Adrenal gland (tissue), 9 donors: ENCODE measurements at regions not wholly inside any gene's neighbourhood (a gene's known extent, or its start where the extent isn't known, plus 50 kb on each side); places are given as distances from the start of the nearest gene placed in this dataset.

Source experiments
- DNase-seq, 7 donors: peaks; one replicate each; pipeline ENCODE4 v3.0.0-alpha.2; 2019 to 2020
- H3K27ac ChIP-seq, 5 donors: fragments of 200-600 bp; sonication (generic) in 4 of 5; 1 replicate in 3 of 5; 2 replicates in 2 of 5; pipeline versions ENCODE4 v1.5.1 to v1.8.0; 2016 to 2020; ENCODE audit warnings: mild to moderate bottlenecking in 1 of 5
- H3K27me3 ChIP-seq: fragments of 200-600 bp; 2 replicates; pipeline ENCODE4 v1.8.0; 2021
- H3K36me3 ChIP-seq, 2 donors: fragments of 200-600 bp; replicated peaks in 1 of 2; 1 replicate in 1 of 2; 2 replicates in 1 of 2; pipeline versions ENCODE4 v1.5.1 to v1.8.0; 2018 to 2022
- H3K4me1 ChIP-seq, 2 donors: fragments of 200-600 bp; replicated peaks in 1 of 2; 1 replicate in 1 of 2; 2 replicates in 1 of 2; pipeline versions ENCODE4 v1.5.1 to v1.8.0; 2018 to 2021
- H3K4me3 ChIP-seq, 4 donors: fragments of 200-600 bp; sonication (generic) in 3 of 4; one replicate each; pipeline ENCODE4 v1.5.1; 2016 to 2018
- H3K9me3 ChIP-seq, 3 donors: fragments of 200-600 bp; sonication (generic) in 1 of 3; replicated peaks in 1 of 3; 1 replicate in 2 of 3; 2 replicates in 1 of 3; pipeline versions ENCODE4 v1.5.1 to v1.8.0; 2016 to 2021
- CTCF ChIP-seq, 6 experiments: fragments of 450-650 bp in 4 of 6; fragments of 200-600 bp in 2 of 6; sonication (generic) in 1 of 6; IDR thresholded peaks; 1 replicate in 5 of 6; 2 replicates in 1 of 6; pipeline versions ENCODE4 v1.5.1 to v1.8.0; 2016 to 2021; ENCODE audit warnings: antibody characterized with exemption in 6 of 6, mild to moderate bottlenecking in 2 of 6, moderate library complexity in 1 of 6
- POLR2A ChIP-seq, 2 donors: fragments of 450-650 bp; IDR thresholded peaks; one replicate each; pipeline ENCODE4 v1.6.1; 2017; ENCODE audit warnings: antibody characterized with exemption in 2 of 2, mild to moderate bottlenecking in 2 of 2, moderate library complexity in 1 of 2
- WGBS, 4 donors: extraction: QIAGEN DNeasy Blood & Tissue Kit in 2 of 4; methylation state at CpG; one replicate each; pipeline versions ENCODE4 v1.1.5 to v1.1.7; 2013 to 2017; 5-methylcytosine and 5-hydroxymethylcytosine counted together
- intact Hi-C, 2 donors: fragments of 100-400 bp; cut with DNase I; formaldehyde crosslinking; loops; one replicate each; pipeline versions ENCODE4 v1.14.1 to v1.15.0; 2022 to 2023
- donor health status: healthy with polysubstance abuse.
- donor health status: Bipolar disorder and iron deficiency.
- donor health status: DM: yes; HTN: yes; CAD: no.
- donor health status: DM: no; HTN: no; CAD: no.
- donor health status: DM: no; HTN: no; CAD: no.

GRCh38 chr17:77399319-77399957 is 258.7 kb downstream of the SEC14L1 start:
- no peak for DNase-seq
- no peaks in the 10 kb centered on the region for H3K9me3 ChIP-seq
- TF ChIP-seq CTCF (IDR thresholded peaks at IDR 0.05) = no peak
- TF ChIP-seq POLR2A (IDR thresholded peaks at IDR 0.05) = no peak
- peak overlapping the region in 2 of 5 donors; percentile 11 to 58 for H3K27ac ChIP-seq
- peaks cover 0 to 20% of the 10 kb centered on the region in 2 donors for H3K36me3 ChIP-seq
- peaks cover 8 to 51% of the 10 kb centered on the region in 2 donors for H3K4me1 ChIP-seq
- intact Hi-C loops = no loop called here
- H3K27me3 ChIP-seq = no peaks in the 10 kb centered on the region
- 84 to 92% (median 87%) methylated on average over 8 to 16 of the region's 16 CpGs for WGBS, 4 donors
- no peak overlapping the region for H3K4me3 ChIP-seq

GRCh38 chr17:77400445-77400870 is 259.7 kb downstream of the SEC14L1 start:
- WGBS, 4 donors = 54 to 83% (median 67%) methylated on average over 2 to 8 of the region's 8 CpGs
- Histone ChIP-seq H3K27ac (peak overlapping the region in 3 of 5 donors; percentile 4 to 58 (median 24)), H3K36me3 (peaks cover 0 to 20% of the 10 kb centered on the region in 2 donors), H3K9me3 (no peaks in the 10 kb centered on the region), H3K4me3 (no peak overlapping the region), H3K4me1 (peaks cover 0 to 50% of the 10 kb centered on the region in 2 donors), H3K27me3 (no peaks in the 10 kb centered on the region)
- TF ChIP-seq POLR2A (IDR thresholded peaks at IDR 0.05) = no peak
- peak in 4 of 6 experiments; percentile 18 to 48 (median 38) for TF ChIP-seq CTCF (IDR thresholded peaks at IDR 0.05)
- DNase-seq = peak in 1 of 7 donors; percentile 46
- intact Hi-C loops = no loop called here

- 92 to 93% (median 93%) methylated on average over 8 to 34 of the region's 34 CpGs for WGBS, 4 donors
- Histone ChIP-seq H3K36me3 (peaks cover 0 to 20% of the 10 kb centered on the region in 2 donors), H3K27me3 (no peaks in the 10 kb centered on the region), H3K9me3 (no peaks in the 10 kb centered on the region), H3K4me3 (no peak overlapping the region), H3K27ac (no peak overlapping the region), H3K4me1 (peaks cover 0 to 57% of the 10 kb centered on the region in 2 donors)
- intact Hi-C loops = no loop called here
- DNase-seq = no peak
- TF ChIP-seq POLR2A (IDR thresholded peaks at IDR 0.05) (no peak), CTCF (IDR thresholded peaks at IDR 0.05) (no peak)
Observed at GRCh38 chr17:77402159-77402731, 261.5 kb downstream of the SEC14L1 start.

DNA sequence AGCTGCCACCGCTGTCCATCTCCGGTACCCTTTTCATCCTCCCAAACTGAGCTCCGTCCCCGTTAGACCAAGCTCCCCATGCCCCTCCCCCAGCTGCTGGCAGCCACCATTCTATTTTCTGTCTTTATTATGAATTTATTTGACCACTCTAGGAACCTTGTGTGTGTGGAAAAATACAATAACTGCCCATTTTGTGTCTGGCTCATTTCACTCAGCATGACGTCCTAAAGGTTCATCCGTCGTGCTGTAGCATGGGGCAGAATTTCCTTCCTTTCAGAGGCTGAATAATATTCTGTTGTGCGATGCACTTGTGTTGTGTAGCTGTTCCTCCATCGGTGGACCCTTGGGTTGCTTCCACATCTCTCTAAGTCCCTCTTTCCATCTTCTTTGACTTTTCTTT is 263.1 kb downstream of the SEC14L1 start:
- H3K36me3 ChIP-seq = peaks cover 0 to 20% of the 10 kb centered on the region in 2 donors
- no peak overlapping the region for H3K4me3 ChIP-seq
- WGBS, 4 donors = 73 to 82% (median 78%) methylated on average over 9 of the region's 9 CpGs
- intact Hi-C loops = no loop called here
- H3K9me3 ChIP-seq = no peaks in the 10 kb centered on the region
- no peaks in the 10 kb centered on the region for H3K27me3 ChIP-seq
- DNase-seq = no peak
- TF ChIP-seq CTCF (IDR thresholded peaks at IDR 0.05) = no peak
- no peak for TF ChIP-seq POLR2A (IDR thresholded peaks at IDR 0.05)
- peak overlapping the region in 2 of 5 donors; percentile 48 to 82 for H3K27ac ChIP-seq
- H3K4me1 ChIP-seq = peaks cover 5 to 70% of the 10 kb centered on the region in 2 donors
